ENCODE measurements at regions not wholly inside any gene's neighbourhood (a gene's known extent, or its start where the extent isn't known, plus 50 kb on each side); places are given as distances from the start of the nearest gene placed in this dataset.

GRCh38 chr6:14950103-14950969 is 295.5 kb upstream of the JARID2 start:
- no peak for DNase-seq

GRCh38 chr6:14950970-14951276 is 294.9 kb upstream of the JARID2 start:
- DNase-seq, result no peak

- DNase-seq, result peak; percentile 4
Measured at GRCh38 chr6:14951704-14952103, 294.2 kb upstream of the JARID2 start.

- no peak for DNase-seq
Measured at GRCh38 chr6:14953836-14954235, 292.0 kb upstream of the JARID2 start.

- no peak for DNase-seq
Measured at GRCh38 chr6:14957355-14958059, 288.4 kb upstream of the JARID2 start.

GRCh38 chr6:14959324-14959885 is 286.5 kb upstream of the JARID2 start:
- peak; percentile 8 for DNase-seq

- DNase-seq, result peak; percentile 15
Measured at GRCh38 chr6:14964556-14965270, 281.2 kb upstream of the JARID2 start.

- DNase-seq, result peak; percentile 53
Measured at GRCh38 chr6:14965424-14966075, 280.3 kb upstream of the JARID2 start.

- DNase-seq, result peak; percentile 26
Measured at GRCh38 chr6:14966096-14966905, 279.6 kb upstream of the JARID2 start.

- DNase-seq, result no peak
Measured at GRCh38 chr6:14966906-14967711, 278.8 kb upstream of the JARID2 start.

GRCh38 chr6:14968056-14968637 is 277.7 kb upstream of the JARID2 start:
- DNase-seq, result no peak

GRCh38 chr6:14969126-14969525 is 276.7 kb upstream of the JARID2 start:
- DNase-seq, result no peak

GRCh38 chr6:14972379-14973067 is 273.3 kb upstream of the JARID2 start:
- no peak for DNase-seq

GRCh38 chr6:14974372-14974771 is 271.5 kb upstream of the JARID2 start:
- DNase-seq, result no peak

- no peak for DNase-seq
Measured at GRCh38 chr6:14974792-14975470, 270.9 kb upstream of the JARID2 start.

- peak; percentile 17 for DNase-seq
Measured at GRCh38 chr6:14975471-14975817, 270.4 kb upstream of the JARID2 start.

- DNase-seq, result no peak
Measured at GRCh38 chr6:14977747-14978382, 268.0 kb upstream of the JARID2 start.

GRCh38 chr6:14981960-14982359 is 263.9 kb upstream of the JARID2 start:
- DNase-seq, result no peak
